Left ventricle myocardium inferior (tissue), 1 donor: ENCODE measurements at regions not wholly inside any gene's neighbourhood (a gene's known extent, or its start where the extent isn't known, plus 50 kb on each side); places are given as distances from the start of the nearest gene placed in this dataset.
A peak's percentile ranks its signal among the peaks of the same experiment; 100 is the strongest.

ENCODE experiments used
- DNase-seq: peaks from one replicate; pipeline ENCODE4 v3.0.0-alpha.2; 2020
- H3K27ac ChIP-seq: fragments of 200-600 bp; replicated peaks from 2 replicates; pipeline ENCODE4 v1.8.0; 2021
- H3K27me3 ChIP-seq: fragments of 200-600 bp; 2 replicates; pipeline ENCODE4 v1.8.0; 2021; ENCODE audit warnings: low read depth
- H3K36me3 ChIP-seq: fragments of 200-600 bp; 2 replicates; pipeline ENCODE4 v1.8.0; 2021
- H3K4me1 ChIP-seq: fragments of 200-600 bp; 2 replicates; pipeline ENCODE4 v1.8.0; 2021
- H3K4me3 ChIP-seq: fragments of 200-600 bp; 2 replicates; pipeline ENCODE4 v1.8.0; 2021; ENCODE audit warnings: mild to moderate bottlenecking, moderate library complexity
- H3K9me3 ChIP-seq: fragments of 200-600 bp; replicated peaks from 2 replicates; pipeline ENCODE4 v1.8.0; 2021
- CTCF ChIP-seq: fragments of 200-600 bp; IDR thresholded peaks from 2 replicates; pipeline ENCODE4 v1.8.0; 2021; ENCODE audit warnings: antibody characterized with exemption, mild to moderate bottlenecking, borderline replicate concordance
- intact Hi-C: fragments of 100-400 bp; cut with micrococcal nuclease; formaldehyde crosslinking; loops from one replicate; pipeline ENCODE4 v1.11.0; 2022
- donor health status: DM: no; HTN: yes; CAD: no; lungs with severe emphysema.

- TF ChIP-seq CTCF: no peak
- H3K36me3 ChIP-seq: no peaks in the 10 kb centered on the region
- no peak for DNase-seq
- H3K4me1 ChIP-seq: no peaks in the 10 kb centered on the region
- intact Hi-C loops: no loop called here
- no peak overlapping the region for H3K4me3 ChIP-seq
- H3K27ac ChIP-seq: no peak overlapping the region
- H3K9me3 ChIP-seq: peaks cover 24% of the 10 kb centered on the region
- no peaks in the 10 kb centered on the region for H3K27me3 ChIP-seq
Measured at GRCh38 chr14:26897196-26897595, 299.4 kb upstream of the NOVA1 start.

- intact Hi-C loops: no loop called here
- Histone ChIP-seq H3K9me3 (peaks cover 13% of the 10 kb centered on the region), H3K36me3 (no peaks in the 10 kb centered on the region), H3K27me3 (no peaks in the 10 kb centered on the region), H3K27ac (no peak overlapping the region), H3K4me1 (no peaks in the 10 kb centered on the region), H3K4me3 (no peak overlapping the region)
- DNase-seq: no peak
- TF ChIP-seq CTCF: no peak
Measured at GRCh38 chr14:26905229-26905628, 307.4 kb upstream of the NOVA1 start.

- Histone ChIP-seq H3K27me3 (no peaks in the 10 kb centered on the region), H3K4me3 (no peak overlapping the region), H3K27ac (peak overlapping the region; percentile 3), H3K36me3 (no peaks in the 10 kb centered on the region), H3K9me3 (peaks cover 4% of the 10 kb centered on the region), H3K4me1 (no peaks in the 10 kb centered on the region)
- no peak for TF ChIP-seq CTCF
- intact Hi-C loops: no loop called here
- DNase-seq: no peak
Measured at GRCh38 chr14:26913786-26914185, 316.0 kb upstream of the NOVA1 start.

- TF ChIP-seq CTCF: peak; percentile 43
- Histone ChIP-seq H3K27me3 (no peaks in the 10 kb centered on the region), H3K4me3 (no peak overlapping the region), H3K9me3 (peaks cover 9% of the 10 kb centered on the region), H3K4me1 (no peaks in the 10 kb centered on the region), H3K36me3 (no peaks in the 10 kb centered on the region), H3K27ac (peak overlapping the region; percentile 73)
- intact Hi-C loops: no loop called here
- DNase-seq: no peak
Measured at GRCh38 chr14:26917086-26917485, 319.3 kb upstream of the NOVA1 start.

GRCh38 chr14:26925876-26926584 lies 328.2 kb upstream of the NOVA1 start:
- no peaks in the 10 kb centered on the region for H3K36me3 ChIP-seq
- no peak overlapping the region for H3K4me3 ChIP-seq
- H3K27me3 ChIP-seq: no peaks in the 10 kb centered on the region
- no peak for TF ChIP-seq CTCF
- no peak overlapping the region for H3K27ac ChIP-seq
- peaks cover 5% of the 10 kb centered on the region for H3K9me3 ChIP-seq
- intact Hi-C loops: no loop called here
- no peak for DNase-seq
- no peaks in the 10 kb centered on the region for H3K4me1 ChIP-seq
